Effector memory CD4-positive, alpha-beta T cell (primary cell): ENCODE measurements at regions not wholly inside any gene's neighbourhood (a gene's known extent, or its start where the extent isn't known, plus 50 kb on each side); places are given as distances from the start of the nearest gene placed in this dataset.

Experiments used
- DNase-seq, 3 donors: peaks; one replicate each; pipeline ENCODE4 v3.0.0-alpha.2; 2020
- H3K27ac ChIP-seq: 2 replicates; pipeline ENCODE4 v1.7.0; 2013; ENCODE audit warnings: mild to moderate bottlenecking, low read length, moderate library complexity; ENCODE audit not compliant: insufficient read depth, poor library complexity, severe bottlenecking
- H3K27me3 ChIP-seq: replicated peaks from 2 replicates; pipeline ENCODE4 v1.7.0; 2013; ENCODE audit warnings: mild to moderate bottlenecking, low read length; ENCODE audit not compliant: insufficient read depth, control insufficient read depth, poor library complexity, severe bottlenecking
- H3K36me3 ChIP-seq: 2 replicates; pipeline ENCODE4 v1.7.0; 2013; ENCODE audit warnings: mild to moderate bottlenecking, low read length, moderate library complexity; ENCODE audit not compliant: control insufficient read depth, insufficient read depth
- H3K4me1 ChIP-seq: 2 replicates; pipeline ENCODE4 v1.7.0; 2013; ENCODE audit warnings: low read length, mild to moderate bottlenecking; ENCODE audit not compliant: control insufficient read depth, insufficient read depth, poor library complexity, severe bottlenecking
- H3K4me3 ChIP-seq: 2 replicates; pipeline ENCODE4 v1.7.0; 2013; ENCODE audit warnings: low read length, low read depth, mild to moderate bottlenecking; ENCODE audit not compliant: insufficient read depth, poor library complexity, severe bottlenecking
- H3K9me3 ChIP-seq: 2 replicates; pipeline ENCODE4 v1.7.0; 2013; ENCODE audit warnings: mild to moderate bottlenecking, low read length, moderate library complexity; ENCODE audit not compliant: control insufficient read depth

DNA sequence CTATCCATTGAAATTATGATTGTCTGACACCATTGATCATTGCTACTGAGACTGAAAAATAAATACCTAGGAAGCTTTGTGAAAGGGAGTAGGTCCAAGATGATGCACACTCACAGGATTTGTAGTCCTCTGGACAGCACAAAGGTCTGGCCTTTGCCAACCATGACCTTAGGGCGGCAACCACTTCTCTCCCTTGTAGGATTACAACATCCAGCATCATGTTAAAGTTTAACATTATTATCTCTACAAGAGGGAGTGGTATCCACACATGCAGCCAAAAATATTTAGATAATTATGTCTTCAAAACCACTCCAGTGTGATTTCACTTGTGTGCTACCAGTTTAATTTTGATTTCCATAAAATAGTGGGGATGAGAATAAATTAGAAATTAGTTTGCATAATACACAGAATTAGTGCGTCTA is 51.1 kb upstream of the NHSL1 start:
- Histone ChIP-seq H3K27ac (no peak overlapping the region), H3K27me3 (no peaks in the 10 kb centered on the region), H3K36me3 (no peaks in the 10 kb centered on the region), H3K9me3 (no peaks in the 10 kb centered on the region), H3K4me1 (no peaks in the 10 kb centered on the region), H3K4me3 (no peak overlapping the region)
- no peak for DNase-seq

DNA sequence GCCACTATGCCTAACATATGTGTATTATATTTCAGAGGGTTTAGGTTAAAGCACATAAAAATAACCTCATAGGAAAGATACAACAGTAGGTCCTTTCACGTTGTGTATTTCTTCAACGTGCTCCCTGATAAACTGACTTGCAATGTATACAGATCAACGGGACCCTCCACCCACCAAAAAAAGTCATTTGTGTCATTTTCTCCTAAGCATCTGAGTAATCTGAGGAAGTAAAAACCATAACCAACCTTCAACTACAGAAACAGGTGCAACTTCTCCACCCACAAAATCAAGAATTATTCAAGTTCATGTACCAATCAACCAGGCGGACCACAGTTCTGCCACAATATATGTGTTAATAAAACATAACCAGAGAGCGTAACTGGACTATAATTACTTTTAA is 54.9 kb upstream of the NHSL1 start:
- H3K4me3 ChIP-seq: no peak overlapping the region
- H3K36me3 ChIP-seq: no peaks in the 10 kb centered on the region
- H3K4me1 ChIP-seq: no peaks in the 10 kb centered on the region
- no peak overlapping the region for H3K27ac ChIP-seq
- H3K27me3 ChIP-seq: no peaks in the 10 kb centered on the region
- no peaks in the 10 kb centered on the region for H3K9me3 ChIP-seq
- DNase-seq: no peak

DNA sequence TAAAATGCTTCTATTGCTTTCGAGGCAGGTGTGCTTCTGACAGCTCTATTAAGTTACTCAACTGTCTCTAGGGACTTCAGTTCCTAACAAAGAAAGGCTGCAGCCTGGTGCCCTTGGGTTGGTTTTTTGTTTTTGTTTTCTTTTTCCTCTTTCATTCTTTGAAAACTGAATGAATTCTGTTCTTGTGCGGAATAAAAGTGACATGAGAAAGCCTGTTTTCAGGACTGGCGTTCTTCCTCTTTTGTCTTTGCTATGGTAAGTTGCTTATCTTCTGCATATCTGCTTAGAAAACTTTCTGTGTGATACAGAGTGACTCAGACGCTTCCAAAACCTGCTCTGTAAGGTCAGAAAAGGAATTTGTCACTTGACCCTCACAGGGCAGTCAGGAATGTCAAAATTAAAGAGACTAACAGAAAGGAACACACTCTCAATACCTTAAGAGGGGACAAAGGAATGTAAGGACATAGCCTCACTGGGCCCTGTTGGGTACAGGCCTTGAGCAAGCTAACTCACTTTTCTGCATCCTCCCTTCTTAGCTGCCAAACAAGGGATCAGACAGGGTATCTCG is 56.2 kb upstream of the NHSL1 start:
- Histone ChIP-seq H3K27me3 (no peaks in the 10 kb centered on the region), H3K36me3 (no peaks in the 10 kb centered on the region), H3K4me3 (no peak overlapping the region), H3K27ac (no peak overlapping the region), H3K4me1 (no peaks in the 10 kb centered on the region), H3K9me3 (no peaks in the 10 kb centered on the region)
- no peak for DNase-seq

DNA sequence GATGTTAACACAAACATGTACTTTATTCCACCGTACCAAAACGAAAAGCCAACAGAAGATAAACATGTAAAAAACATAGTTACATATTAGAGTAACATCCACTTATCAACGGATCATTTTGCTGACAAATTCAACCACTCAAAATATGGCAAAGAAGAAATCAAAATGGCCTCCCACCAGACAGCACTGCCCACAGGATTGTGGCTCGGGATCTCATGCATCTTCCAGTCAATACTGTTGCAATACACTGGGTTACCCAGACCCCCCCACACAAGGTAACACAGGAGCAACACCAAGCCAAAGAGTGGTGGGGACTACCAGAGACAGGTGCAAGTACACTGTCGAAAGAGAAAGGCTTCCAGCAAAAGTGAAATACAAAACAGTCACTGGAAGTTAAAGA is 57.9 kb upstream of the NHSL1 start:
- Histone ChIP-seq H3K27ac (no peak overlapping the region), H3K27me3 (no peaks in the 10 kb centered on the region), H3K4me1 (no peaks in the 10 kb centered on the region), H3K4me3 (no peak overlapping the region), H3K36me3 (no peaks in the 10 kb centered on the region), H3K9me3 (no peaks in the 10 kb centered on the region)
- DNase-seq: no peak

DNA sequence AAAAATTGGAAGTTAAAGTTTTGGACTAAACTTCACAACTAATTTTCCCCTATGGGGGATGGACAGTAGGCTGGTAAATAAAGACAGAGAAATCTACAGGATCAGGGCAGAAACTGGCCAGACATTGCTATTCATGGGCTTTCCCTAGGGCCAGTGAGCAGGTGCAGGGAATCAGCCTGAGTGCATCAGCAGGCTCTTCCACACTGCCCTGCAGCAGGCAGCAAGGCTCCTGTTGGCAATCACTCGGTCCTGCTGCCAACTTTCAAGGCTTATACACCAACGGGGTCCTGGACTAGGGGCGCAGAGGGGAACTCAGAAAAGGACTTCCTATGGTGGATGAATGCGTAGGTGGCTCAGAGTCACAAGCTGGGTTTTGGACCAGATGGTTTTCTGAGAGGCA is 59.8 kb upstream of the NHSL1 start:
- DNase-seq: no peak
- Histone ChIP-seq H3K4me3 (no peak overlapping the region), H3K36me3 (no peaks in the 10 kb centered on the region), H3K27ac (no peak overlapping the region), H3K9me3 (no peaks in the 10 kb centered on the region), H3K27me3 (no peaks in the 10 kb centered on the region), H3K4me1 (no peaks in the 10 kb centered on the region)

DNA sequence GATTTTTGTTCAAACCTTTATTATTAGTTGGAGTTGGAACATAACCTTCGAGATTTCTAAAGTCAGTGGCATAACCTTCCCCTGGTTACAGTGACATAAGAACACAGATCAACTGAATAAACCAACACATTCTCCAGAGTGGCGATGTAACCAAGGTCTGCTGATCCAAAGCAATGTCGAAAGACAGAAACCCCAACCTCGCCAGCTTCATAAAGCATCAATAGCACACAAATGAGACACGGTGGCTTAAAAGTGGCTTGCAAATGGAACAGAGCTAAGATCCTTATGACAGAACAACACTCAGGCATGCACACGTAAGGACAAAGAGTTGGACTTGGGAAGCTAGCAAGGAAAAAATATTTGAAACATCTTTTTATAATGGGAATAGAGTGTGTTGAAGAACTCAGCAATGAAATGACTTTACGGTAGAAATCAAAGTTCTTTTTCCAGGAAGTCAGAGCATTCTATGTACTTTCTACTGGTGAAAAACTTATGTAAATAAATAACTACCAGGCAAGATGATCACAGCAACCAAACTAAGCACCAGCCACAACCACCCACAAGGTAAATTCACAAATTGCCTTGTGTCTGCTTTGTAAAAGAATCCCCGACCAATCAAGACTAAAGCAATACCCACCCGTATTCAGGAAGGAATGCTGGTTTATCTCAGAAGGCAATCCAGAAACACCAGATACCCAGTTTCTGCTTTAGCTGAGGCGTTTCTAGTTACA is 61.0 kb upstream of the NHSL1 start:
- H3K27ac ChIP-seq: no peak overlapping the region
- no peaks in the 10 kb centered on the region for H3K27me3 ChIP-seq
- H3K9me3 ChIP-seq: no peaks in the 10 kb centered on the region
- no peak overlapping the region for H3K4me3 ChIP-seq
- no peaks in the 10 kb centered on the region for H3K36me3 ChIP-seq
- DNase-seq: no peak
- no peaks in the 10 kb centered on the region for H3K4me1 ChIP-seq

DNA sequence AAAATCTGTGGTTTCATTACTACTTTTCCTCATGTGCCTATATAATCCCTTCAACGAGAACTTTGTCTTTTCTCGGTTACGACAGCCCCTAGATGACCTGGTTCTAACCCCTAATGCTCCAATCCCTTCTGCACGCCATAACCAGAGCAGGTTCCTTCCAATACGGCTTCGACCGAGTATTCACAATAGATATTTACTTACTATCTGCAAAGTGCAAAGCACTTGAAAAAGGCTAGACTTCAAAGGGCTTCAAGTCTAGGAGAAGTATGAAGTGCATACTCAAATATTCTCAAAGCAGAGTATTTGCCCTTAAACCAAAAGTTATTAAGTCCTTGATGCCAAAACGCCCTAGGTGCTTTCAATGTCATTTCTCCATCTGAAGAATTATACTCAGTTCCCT is 63.4 kb upstream of the NHSL1 start:
- no peaks in the 10 kb centered on the region for H3K36me3 ChIP-seq
- H3K9me3 ChIP-seq: no peaks in the 10 kb centered on the region
- H3K4me1 ChIP-seq: no peaks in the 10 kb centered on the region
- no peak for DNase-seq
- H3K27me3 ChIP-seq: no peaks in the 10 kb centered on the region
- no peak overlapping the region for H3K27ac ChIP-seq
- H3K4me3 ChIP-seq: no peak overlapping the region

DNA sequence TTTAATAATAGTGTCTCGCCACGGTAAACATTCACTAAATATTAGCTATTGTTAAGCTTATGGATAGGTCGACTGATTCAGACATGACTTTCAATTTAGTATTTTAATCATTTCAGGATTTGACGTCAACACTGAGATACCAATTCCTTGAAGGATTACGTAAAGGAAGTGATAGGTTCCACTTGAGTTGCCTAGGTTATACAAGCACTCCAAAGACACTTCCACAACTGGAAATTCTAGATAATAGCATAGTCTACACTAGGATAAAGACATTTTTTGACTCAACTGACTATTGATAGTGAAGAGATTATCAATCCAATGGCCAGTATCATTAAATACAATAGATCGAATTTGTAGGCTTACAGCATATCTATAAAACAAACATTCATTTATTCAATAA is 63.9 kb upstream of the NHSL1 start:
- Histone ChIP-seq H3K4me1 (no peaks in the 10 kb centered on the region), H3K4me3 (no peak overlapping the region), H3K27me3 (no peaks in the 10 kb centered on the region), H3K36me3 (no peaks in the 10 kb centered on the region), H3K9me3 (no peaks in the 10 kb centered on the region), H3K27ac (no peak overlapping the region)
- no peak for DNase-seq

DNA sequence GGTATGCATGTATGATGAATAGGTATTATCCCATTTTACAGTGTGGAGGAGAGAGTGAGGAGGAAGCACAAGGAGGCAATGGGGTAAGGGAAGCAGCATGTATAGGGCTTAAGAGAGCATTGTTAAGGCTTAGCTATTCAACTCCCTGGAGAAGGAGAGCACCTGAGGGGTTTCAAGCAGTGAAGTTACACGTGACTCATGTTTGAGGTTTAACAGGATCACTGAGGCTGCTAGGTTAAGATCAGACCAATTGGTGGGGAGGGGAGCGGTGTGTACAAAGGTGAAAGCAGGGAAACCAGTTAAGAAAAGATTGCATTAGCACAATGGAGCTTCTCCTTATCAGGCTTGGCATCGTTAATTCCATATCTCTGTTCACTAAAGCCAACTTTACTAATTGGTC is 64.4 kb upstream of the NHSL1 start:
- Histone ChIP-seq H3K4me3 (no peak overlapping the region), H3K36me3 (no peaks in the 10 kb centered on the region), H3K27me3 (no peaks in the 10 kb centered on the region), H3K27ac (no peak overlapping the region), H3K9me3 (no peaks in the 10 kb centered on the region), H3K4me1 (no peaks in the 10 kb centered on the region)
- DNase-seq: no peak

DNA sequence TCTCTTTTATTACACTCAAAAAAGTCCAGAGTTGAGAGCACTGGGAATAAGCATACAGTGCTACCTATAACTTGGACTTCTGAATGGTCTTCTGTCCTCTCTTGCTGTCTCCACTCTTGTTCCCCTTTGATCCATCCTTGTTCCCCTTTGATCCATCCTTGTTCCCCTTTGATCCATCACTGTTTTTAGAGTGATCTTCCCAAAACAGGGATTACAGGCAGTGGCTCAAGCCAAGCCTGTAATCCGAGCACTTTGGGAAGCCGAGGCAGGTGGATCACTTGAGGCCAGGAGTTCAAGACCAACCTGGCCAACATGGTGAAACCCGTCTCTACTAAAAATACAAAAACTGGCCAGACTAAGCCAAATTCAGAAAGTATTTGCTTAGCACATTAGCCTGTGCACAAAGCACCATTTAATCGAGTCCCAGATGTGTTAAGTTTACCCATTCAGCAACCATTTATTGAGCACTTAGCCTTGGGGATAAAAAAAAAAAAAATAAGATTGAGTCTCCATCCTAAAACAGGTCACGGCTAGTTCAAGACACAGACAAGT is 65.0 kb upstream of the NHSL1 start:
- no peak for DNase-seq
- no peaks in the 10 kb centered on the region for H3K9me3 ChIP-seq
- no peaks in the 10 kb centered on the region for H3K27me3 ChIP-seq
- no peaks in the 10 kb centered on the region for H3K36me3 ChIP-seq
- H3K4me3 ChIP-seq: no peak overlapping the region
- no peak overlapping the region for H3K27ac ChIP-seq
- no peaks in the 10 kb centered on the region for H3K4me1 ChIP-seq
